HepG2 (cell line): ENCODE measurements at regions not wholly inside any gene's neighbourhood (a gene's known extent, or its start where the extent isn't known, plus 50 kb on each side); places are given as distances from the start of the nearest gene placed in this dataset.

Experiments
- ATAC-seq: fragments of 200-7000 bp; cut with Tn5 transposase; 3 replicates; pipeline ENCODE4 v1.9.1; 2020; ENCODE audit warnings: mild to moderate bottlenecking, moderate library complexity
- BruUV-seq: library from RNA; stranded (reverse); fragments of 400-500 nt; replicated peaks from 2 replicates; lab custom pipeline; 2021; lab: Mats Ljungman, UMichigan
- CTCF ChIA-PET: fragments of 300-600 bp; formaldehyde crosslinking; extraction: SDS; loops from one replicate; lab custom pipeline; 2021; ENCODE audit warnings: low total read pairs, inconsistent platforms, low intra/inter-chr PET ratio; lab: Yijun Ruan, JAX
- POLR2A ChIA-PET: fragments of 350-600 bp; sonication (Branson Sonifier 250); formaldehyde crosslinking; loops from one replicate; lab custom pipeline; 2020; ENCODE audit warnings: antibody characterized with exemption, inconsistent platforms; lab: Yijun Ruan, JAX
- DNase-seq: peaks from one replicate; pipeline ENCODE4 v3.0.0-alpha.2; 2015; ENCODE audit warnings: low spot score
- FAIRE-seq: peaks from 3 replicates; lab custom pipeline; 2011; peaks lifted over from hg19 to GRCh38; lab: Jason Lieb, UNC
- H2AFZ ChIP-seq: one replicate; pipeline ENCODE4 v1.6.1; 2011; ENCODE audit warnings: low read length, inconsistent platforms
- H3K27ac ChIP-seq: fragments of 300-600 bp; 3 replicates; pipeline ENCODE4 v1.8.0; 2011; ENCODE audit warnings: mixed run types, mild to moderate bottlenecking, mixed read lengths, low read length, inconsistent platforms; ENCODE audit not compliant: insufficient read depth; ENCODE audit errors: extremely low read length
- H3K27me3 ChIP-seq, 2 experiments: fragments of 200-600 bp in 1 of 2; 2 replicates in 1 of 2; 3 replicates in 1 of 2; pipeline versions ENCODE4 v1.6.0 to v1.8.0; 2011; ENCODE audit warnings: low read length in 2 of 2, mild to moderate bottlenecking in 2 of 2, moderate library complexity in 2 of 2, inconsistent platforms in 1 of 2; ENCODE audit not compliant: insufficient read depth in 2 of 2, control insufficient read depth in 1 of 2
- H3K36me3 ChIP-seq, 2 experiments: fragments of 200-600 bp in 1 of 2; replicated peaks in 1 of 2; 2 replicates in 1 of 2; 3 replicates in 1 of 2; pipeline versions ENCODE4 v1.5.1 to v1.8.0; 2011; ENCODE audit warnings: low read length in 2 of 2, inconsistent platforms in 1 of 2; ENCODE audit not compliant: insufficient read depth in 2 of 2, control insufficient read depth in 1 of 2
- H3K4me1 ChIP-seq: 2 replicates; pipeline ENCODE4 v1.5.1; 2012; ENCODE audit warnings: low read length, inconsistent platforms; ENCODE audit not compliant: insufficient read depth
- H3K4me2 ChIP-seq: 2 replicates; pipeline ENCODE4 v1.6.0; 2011; ENCODE audit warnings: low read depth, low read length, inconsistent platforms
- H3K4me3 ChIP-seq, 3 experiments: fragments of 200-600 bp in 1 of 3; sonication (generic), shearing (Covaris generic) in 1 of 3; replicated peaks in 1 of 3; 2 replicates each; pipeline ENCODE4 v1.5.1; 2011 to 2016; ENCODE audit warnings: low read length in 3 of 3, inconsistent platforms in 2 of 3, low read depth in 2 of 3, mild to moderate bottlenecking in 2 of 3, control low read depth in 1 of 3, mixed read lengths in 1 of 3; ENCODE audit not compliant: insufficient read depth in 1 of 3
- H3K79me2 ChIP-seq: one replicate; pipeline ENCODE4 v1.6.1; 2011; ENCODE audit warnings: low read length, inconsistent platforms; ENCODE audit not compliant: insufficient read depth
- H3K9ac ChIP-seq: 2 replicates; pipeline ENCODE4 v1.6.0; 2011; ENCODE audit warnings: mild to moderate bottlenecking, low read depth, low read length, inconsistent platforms; ENCODE audit not compliant: insufficient read depth
- H3K9me3 ChIP-seq: 2 replicates; pipeline ENCODE4 v1.5.1; 2012; ENCODE audit warnings: mild to moderate bottlenecking, low read length
- H4K20me1 ChIP-seq: 2 replicates; pipeline ENCODE4 v1.6.0; 2011; ENCODE audit warnings: inconsistent platforms, mild to moderate bottlenecking, low read length, moderate library complexity; ENCODE audit not compliant: insufficient read depth
- ADNP ChIP-seq: sonication (generic); formaldehyde crosslinking; IDR thresholded peaks from 2 replicates; pipeline ENCODE4 v1.4.0; 2020; ENCODE audit warnings: missing genetic modification reagents
- ATF4 ChIP-seq, 2 experiments: fragments of 450-650 bp in 1 of 2; sonication (generic) in 1 of 2; formaldehyde crosslinking; IDR thresholded peaks; 2 replicates each; pipeline versions ENCODE4 v1.5.0 to v1.8.0; 2020 to 2022; ENCODE audit warnings: mild to moderate bottlenecking in 1 of 2, missing genetic modification reagents in 1 of 2
- CSRNP1 ChIP-seq: sonication (generic); formaldehyde crosslinking; IDR thresholded peaks from 2 replicates; pipeline ENCODE4 v1.8.1; 2023; ENCODE audit warnings: mild to moderate bottlenecking, missing genetic modification reagents
- HNF4G ChIP-seq, 2 experiments: sonication (generic) in 1 of 2; formaldehyde crosslinking in 1 of 2; IDR thresholded peaks; 2 replicates each; pipeline versions ENCODE4 v1.4.0 to v1.6.1; 2011 to 2020; ENCODE audit warnings: borderline replicate concordance in 2 of 2, low read depth in 2 of 2, mild to moderate bottlenecking in 2 of 2, low read length in 1 of 2, missing genetic modification reagents in 1 of 2, moderate library complexity in 1 of 2
- NCOA2 ChIP-seq: sonication (generic); formaldehyde crosslinking; IDR thresholded peaks from 2 replicates; pipeline ENCODE4 v1.8.0; 2022; ENCODE audit warnings: inconsistent platforms
- NFIC ChIP-seq: IDR thresholded peaks from 2 replicates; pipeline ENCODE4 v1.6.1; 2012; ENCODE audit warnings: mild to moderate bottlenecking, low read length, inconsistent platforms
- PAF1 ChIP-seq: IDR thresholded peaks from 2 replicates; pipeline ENCODE4 v1.6.1; 2016; ENCODE audit warnings: missing genetic modification reagents, missing compliant biosample characterization
- PHB2 ChIP-seq: fragments of 450-650 bp; IDR thresholded peaks from 2 replicates; pipeline ENCODE4 v1.6.1; 2018; ENCODE audit not compliant: partially characterized antibody
- RFX1 ChIP-seq: fragments of 450-650 bp; IDR thresholded peaks from 2 replicates; pipeline ENCODE4 v1.6.1; 2017
- RFXAP ChIP-seq: sonication (generic); formaldehyde crosslinking; IDR thresholded peaks from 2 replicates; pipeline ENCODE4 v1.4.0; 2020; ENCODE audit warnings: missing genetic modification reagents, borderline replicate concordance
- SIN3B ChIP-seq: fragments of 150-350 bp; IDR thresholded peaks from 2 replicates; pipeline ENCODE4 v1.6.1; 2014; ENCODE audit warnings: low read length
- TRIM24 ChIP-seq: sonication (generic); formaldehyde crosslinking; IDR thresholded peaks from 2 replicates; pipeline ENCODE4 v1.8.0; 2022; ENCODE audit warnings: mild to moderate bottlenecking, missing genetic modification reagents
- ZBTB25 ChIP-seq: IDR thresholded peaks from 2 replicates; pipeline ENCODE4 v1.6.1; 2018; ENCODE audit warnings: missing genetic modification reagents
- ZNF589 ChIP-seq: sonication (generic); formaldehyde crosslinking; conservative IDR thresholded peaks from 2 replicates; pipeline ENCODE4 v1.8.0; 2022; ENCODE audit warnings: mild to moderate bottlenecking, moderate library complexity, missing genetic modification reagents
- ZNF670 ChIP-seq: sonication (generic); formaldehyde crosslinking; IDR thresholded peaks from 2 replicates; pipeline ENCODE4 v1.8.0; 2022; ENCODE audit warnings: mild to moderate bottlenecking, missing genetic modification reagents, borderline replicate concordance
- ZNF703 ChIP-seq: sonication (generic); formaldehyde crosslinking; IDR thresholded peaks from 2 replicates; pipeline ENCODE4 v1.5.1; 2020; ENCODE audit warnings: missing genetic modification reagents, mild to moderate bottlenecking, moderate library complexity, borderline replicate concordance
- ZNF800 ChIP-seq: sonication (generic); formaldehyde crosslinking; IDR thresholded peaks from 2 replicates; pipeline ENCODE4 v1.4.0; 2020; ENCODE audit warnings: missing genetic modification reagents
- WGBS: methylation state at CpG from one replicate; pipeline ENCODE4 v1.1.6; 2017; ENCODE audit warnings: low lambda C conversion rate; 5-methylcytosine and 5-hydroxymethylcytosine counted together
- in situ Hi-C: cut with HindIII; loops from 2 replicates; pipeline ENCODE4 v1.10.0; 2017; ENCODE audit warnings: low pct_unique_long_range_greater_than_20kb; ENCODE audit not compliant: extremely low pct_ligation_motif_present
- intact Hi-C: fragments of 100-400 bp; cut with micrococcal nuclease; formaldehyde crosslinking; loops from one replicate; pipeline ENCODE4 v1.10.0; 2022; ENCODE audit not compliant: unreplicated experiment

- DNase-seq (no peak), ATAC-seq (no peak), FAIRE-seq (no peak)
- H2AFZ ChIP-seq: no peak overlapping the region
- TF ChIP-seq RFXAP (CRISPR knock-in tag) (no peak), PAF1 (CRISPR knock-in tag) (no peak), CSRNP1 (no peak), NFIC (no peak), SIN3B (no peak), PHB2 (no peak), ZNF800 (CRISPR knock-in tag) (no peak), HNF4G (IDR thresholded peaks at IDR 0.05; ENCODE audit: borderline replicate concordance, low read depth, low read length) (no peak), HNF4G (CRISPR knock-in tag; IDR thresholded peaks at IDR 0.05; ENCODE audit: borderline replicate concordance, low read depth) (no peak), ZNF589 (CRISPR knock-in tag) (no peak), ZNF703 (no peak), ZBTB25 (no peak), ZNF670 (CRISPR knock-in tag) (no peak), RFX1 (no peak), TRIM24 (no peak), ATF4 (CRISPR knock-in tag; IDR thresholded peaks at IDR 0.05) (no peak), ADNP (CRISPR knock-in tag) (no peak), NCOA2 (CRISPR knock-in tag) (no peak)
- H3K79me2 ChIP-seq: no peaks in the 10 kb centered on the region
- no peak overlapping the region for H3K4me2 ChIP-seq
- H3K27ac ChIP-seq: no peak overlapping the region
- ChIA-PET POLR2A (no interaction called here), CTCF (no interaction called here)
- H3K9me3 ChIP-seq: no peaks in the 10 kb centered on the region
- in situ Hi-C loops: no loop called here
- H4K20me1 ChIP-seq: no peaks in the 10 kb centered on the region
- intact Hi-C loops: no loop called here
- 0% methylated on average over 2 of the region's 2 CpGs for WGBS
- peaks cover 0 to 3% of the 10 kb centered on the region in 2 experiments; a peak in 3 of 5 replicates for H3K27me3 ChIP-seq
- no TSS peak for BruUV-seq
- no peaks in the 10 kb centered on the region for H3K36me3 ChIP-seq
- no peak overlapping the region for H3K4me3 ChIP-seq
- H3K9ac ChIP-seq: no peak overlapping the region
- peaks cover 9% of the 10 kb centered on the region; the same call in 1 of the 2 replicates for H3K4me1 ChIP-seq
These were observed 84.3 kb upstream of the C1QTNF7 start for GRCh38 chr4:15343581-15343980.
